H1 (cell line): ENCODE measurements at regions not wholly inside any gene's neighbourhood (a gene's known extent, or its start where the extent isn't known, plus 50 kb on each side); places are given as distances from the start of the nearest gene placed in this dataset.

Experiments used
- BCL11A ChIP-seq, 2 experiments: IDR thresholded peaks; one replicate each; pipeline ENCODE4 v1.6.1; 2011; ENCODE audit warnings: low read depth in 2 of 2, low read length in 2 of 2, mild to moderate bottlenecking in 2 of 2
- CEBPB ChIP-seq: IDR thresholded peaks from 2 replicates; pipeline ENCODE4 v1.6.1; 2012; ENCODE audit warnings: low read depth, low read length
- JUND ChIP-seq: IDR thresholded peaks from 2 replicates; pipeline ENCODE4 v1.6.1; 2011; ENCODE audit warnings: mild to moderate bottlenecking, improper control_type of control experiment, low read length
- POLR2A ChIP-seq, 2 experiments: IDR thresholded peaks; 1 replicate in 1 of 2; 2 replicates in 1 of 2; pipeline ENCODE4 v1.6.1; 2011; ENCODE audit warnings: low read depth in 2 of 2, low read length in 2 of 2, mild to moderate bottlenecking in 2 of 2; ENCODE audit errors: control extremely low read depth in 1 of 2
- POLR2AphosphoS5 ChIP-seq: IDR thresholded peaks from 2 replicates; pipeline ENCODE4 v1.6.1; 2011; ENCODE audit warnings: low read depth, low read length
- RAD21 ChIP-seq, 2 experiments: IDR thresholded peaks in 1 of 2; conservative IDR thresholded peaks in 1 of 2; 2 replicates each; pipeline ENCODE4 v1.6.1; 2011; ENCODE audit warnings: low read depth in 2 of 2, low read length in 2 of 2, improper control_type of control experiment in 1 of 2, inconsistent platforms in 1 of 2, mild to moderate bottlenecking in 1 of 2, moderate library complexity in 1 of 2
- RXRA ChIP-seq: IDR thresholded peaks from 2 replicates; pipeline ENCODE4 v1.6.1; 2011; ENCODE audit warnings: low read depth, mild to moderate bottlenecking, low read length, moderate library complexity; ENCODE audit not compliant: insufficient read depth
- SIN3A ChIP-seq, 2 experiments: IDR thresholded peaks in 1 of 2; conservative IDR thresholded peaks in 1 of 2; 2 replicates each; pipeline ENCODE4 v1.6.1; 2011 to 2012; ENCODE audit warnings: low read length in 2 of 2, improper control_type of control experiment in 1 of 2, low read depth in 1 of 2, mild to moderate bottlenecking in 1 of 2
- SIX5 ChIP-seq: IDR thresholded peaks from 2 replicates; pipeline ENCODE4 v1.6.1; 2011; ENCODE audit warnings: mild to moderate bottlenecking, low read depth, low read length
- TAF1 ChIP-seq: IDR thresholded peaks from 2 replicates; pipeline ENCODE4 v1.6.1; 2011; ENCODE audit warnings: mild to moderate bottlenecking, low read depth, low read length
- TCF12 ChIP-seq: IDR thresholded peaks from 2 replicates; pipeline ENCODE4 v1.6.1; 2011; ENCODE audit warnings: low read depth, mild to moderate bottlenecking, low read length
- YY1 ChIP-seq: IDR thresholded peaks from 2 replicates; pipeline ENCODE4 v1.6.1; 2011; ENCODE audit warnings: low read depth, mild to moderate bottlenecking, low read length
- TF ChIP-seq, protein P1 (sequence below), 3 experiments: IDR thresholded peaks; 1 replicate in 2 of 3; 2 replicates in 1 of 3; pipeline versions ENCODE4 v1.5.1 to v1.6.1; 2011; ENCODE audit warnings: low read length in 3 of 3, mild to moderate bottlenecking in 3 of 3, inconsistent platforms in 2 of 3, low read depth in 1 of 3, moderate library complexity in 1 of 3; ENCODE audit not compliant: insufficient read depth in 1 of 3; ENCODE audit errors: control extremely low read depth in 1 of 3

DNA sequence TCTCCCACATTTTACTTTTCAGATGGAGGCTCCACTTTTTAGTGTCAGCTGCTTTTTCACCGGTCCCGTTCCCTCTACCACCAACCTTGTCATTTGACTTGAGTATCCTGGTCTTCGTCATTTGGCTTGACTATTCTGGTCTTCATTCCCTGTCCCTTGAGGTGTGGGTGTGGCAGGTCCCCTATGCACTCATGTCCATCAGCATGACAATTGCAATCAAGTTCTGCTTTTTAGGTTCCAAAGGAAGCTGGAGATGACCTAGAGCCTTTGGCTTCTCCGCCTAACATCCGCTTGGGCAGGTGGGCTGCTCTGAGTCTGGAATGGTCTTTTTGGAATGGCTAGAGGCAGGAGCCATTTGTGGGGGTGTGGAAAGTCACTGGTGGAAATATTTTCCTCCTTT lies 99.8 kb upstream of the MLN start:
- TF ChIP-seq JUND (no peak), TAF1 (no peak), TCF12 (no peak), RAD21 (IDR thresholded peaks at IDR 0.05 in 1 of 2, conservative IDR thresholded peaks at IDR 0.05 in 1 of 2; ENCODE audit: low read depth in 2 of 2, low read length in 2 of 2) (no peak), SIX5 (no peak), YY1 (no peak), POLR2AphosphoS5 (no peak), POLR2A (IDR thresholded peaks at IDR 0.05; ENCODE audit: control extremely low read depth in 1 of 2, low read depth in 2 of 2, low read length in 2 of 2) (no peak), RXRA (no peak), CEBPB (no peak), SIN3A (conservative IDR thresholded peaks at IDR 0.05 in 1 of 2, IDR thresholded peaks at IDR 0.05 in 1 of 2; ENCODE audit: low read depth in 1 of 2, low read length in 2 of 2) (no peak), BCL11A (IDR thresholded peaks at IDR 0.05; ENCODE audit: low read depth in 2 of 2, low read length in 2 of 2) (no peak)
- TF ChIP-seq, protein P1, sequence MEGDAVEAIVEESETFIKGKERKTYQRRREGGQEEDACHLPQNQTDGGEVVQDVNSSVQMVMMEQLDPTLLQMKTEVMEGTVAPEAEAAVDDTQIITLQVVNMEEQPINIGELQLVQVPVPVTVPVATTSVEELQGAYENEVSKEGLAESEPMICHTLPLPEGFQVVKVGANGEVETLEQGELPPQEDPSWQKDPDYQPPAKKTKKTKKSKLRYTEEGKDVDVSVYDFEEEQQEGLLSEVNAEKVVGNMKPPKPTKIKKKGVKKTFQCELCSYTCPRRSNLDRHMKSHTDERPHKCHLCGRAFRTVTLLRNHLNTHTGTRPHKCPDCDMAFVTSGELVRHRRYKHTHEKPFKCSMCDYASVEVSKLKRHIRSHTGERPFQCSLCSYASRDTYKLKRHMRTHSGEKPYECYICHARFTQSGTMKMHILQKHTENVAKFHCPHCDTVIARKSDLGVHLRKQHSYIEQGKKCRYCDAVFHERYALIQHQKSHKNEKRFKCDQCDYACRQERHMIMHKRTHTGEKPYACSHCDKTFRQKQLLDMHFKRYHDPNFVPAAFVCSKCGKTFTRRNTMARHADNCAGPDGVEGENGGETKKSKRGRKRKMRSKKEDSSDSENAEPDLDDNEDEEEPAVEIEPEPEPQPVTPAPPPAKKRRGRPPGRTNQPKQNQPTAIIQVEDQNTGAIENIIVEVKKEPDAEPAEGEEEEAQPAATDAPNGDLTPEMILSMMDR (IDR thresholded peaks at IDR 0.05; ENCODE audit: control extremely low read depth in 1 of 3, insufficient read depth in 1 of 3, low read depth in 1 of 3, low read length in 3 of 3): no peak
